Lower lobe of right lung (tissue), 2 donors: ENCODE measurements at regions not wholly inside any gene's neighbourhood (a gene's known extent, or its start where the extent isn't known, plus 50 kb on each side); places are given as distances from the start of the nearest gene placed in this dataset. TPM values are rescaled to one million over a fixed set of nuclear protein-coding genes. Genes with fewer than 3 reads are reported as not detected.
"Not testable (repeated sequence)": the region's sequence is repeated elsewhere in the genome, so short reads cannot be mapped to it uniquely, and the experiment has no call there.

Experiments
- ATAC-seq, 2 donors: fragments of 200-7000 bp; cut with Tn5 transposase; one replicate each; pipeline ENCODE4 v1.9.1; 2020 to 2022; ENCODE audit warnings: mild to moderate bottlenecking in 2 of 2, moderate library complexity in 2 of 2
- DNase-seq: peaks from one replicate; pipeline ENCODE4 v3.0.0-alpha.2; 2020
- H3K27ac ChIP-seq: fragments of 200-600 bp; one replicate; pipeline ENCODE4 v1.8.0; 2022
- H3K27me3 ChIP-seq: fragments of 200-600 bp; one replicate; pipeline ENCODE4 v1.8.0; 2022; ENCODE audit warnings: low read depth
- H3K36me3 ChIP-seq: fragments of 200-600 bp; one replicate; pipeline ENCODE4 v1.8.0; 2022; ENCODE audit warnings: mild to moderate bottlenecking
- H3K4me1 ChIP-seq: fragments of 200-600 bp; one replicate; pipeline ENCODE4 v1.8.0; 2022
- H3K4me3 ChIP-seq: fragments of 200-600 bp; one replicate; pipeline ENCODE4 v1.8.0; 2022; ENCODE audit warnings: mild to moderate bottlenecking
- H3K9me3 ChIP-seq: fragments of 200-600 bp; one replicate; pipeline ENCODE4 v1.8.0; 2022
- intact Hi-C: fragments of 100-400 bp; cut with DNase I; formaldehyde crosslinking; loops from one replicate; pipeline ENCODE4 v1.11.0; 2022
- microRNA-seq: library from miRNA; unstranded; fragments of <30 nt; microRNA quantifications from one replicate; pipeline ENCODE4 v1.2.0, GENCODE V29; 2020; ENCODE audit warnings: borderline number of aligned reads
- donor health status: DM: no; HTN: yes; CAD: no; lungs with severe emphysema.

GRCh38 chr5:1579389-1579788, 55.6 kb upstream of the LPCAT1 start:
- DNase-seq, intact Hi-C loops, H3K9me3 ChIP-seq, ATAC-seq, H3K4me3 ChIP-seq, H3K27ac ChIP-seq, H3K27me3 ChIP-seq, H3K4me1 ChIP-seq: not testable (repeated sequence)
- H3K36me3 ChIP-seq, result peaks cover 38% of the 10 kb centered on the region

- H3K36me3 ChIP-seq, result peaks cover 45% of the 10 kb centered on the region
- H3K9me3 ChIP-seq, H3K4me3 ChIP-seq, H3K27ac ChIP-seq, ATAC-seq, DNase-seq, H3K27me3 ChIP-seq, H3K4me1 ChIP-seq, intact Hi-C loops: not testable (repeated sequence)
These were observed 53.1 kb upstream of the LPCAT1 start for GRCh38 chr5:1576851-1577250.

GRCh38 chr5:1575991-1576714, 52.4 kb upstream of the LPCAT1 start:
- intact Hi-C loops, H3K4me3 ChIP-seq, H3K4me1 ChIP-seq, H3K27me3 ChIP-seq, DNase-seq, H3K9me3 ChIP-seq, H3K27ac ChIP-seq: not testable (repeated sequence)
- peaks cover 45% of the 10 kb centered on the region for H3K36me3 ChIP-seq
- peak in 1 of 2 donors; percentile 35 for ATAC-seq

DNA sequence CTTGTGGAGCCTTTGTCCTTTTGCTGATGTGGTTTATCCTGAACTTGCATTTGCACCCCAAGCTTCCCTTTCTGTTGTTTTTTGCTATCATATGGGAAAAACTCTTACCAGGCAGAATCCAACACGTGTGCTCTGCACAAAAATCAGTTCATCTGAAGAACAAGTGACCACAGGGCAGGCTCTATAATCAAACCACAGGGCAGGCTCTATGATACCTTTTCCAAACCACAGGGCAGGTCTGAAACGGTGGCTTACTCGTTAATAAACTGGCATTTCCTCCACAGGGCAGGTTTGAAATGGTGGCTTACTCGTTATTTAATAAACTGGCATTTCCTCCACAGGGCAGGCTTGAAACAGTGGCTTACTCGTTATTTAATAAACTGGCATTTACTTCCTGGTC, 51.7 kb upstream of the LPCAT1 start:
- intact Hi-C loops, H3K4me1 ChIP-seq, H3K27me3 ChIP-seq, H3K9me3 ChIP-seq, H3K27ac ChIP-seq, H3K4me3 ChIP-seq, ATAC-seq, DNase-seq: not testable (repeated sequence)
- peaks cover 41% of the 10 kb centered on the region for H3K36me3 ChIP-seq

GRCh38 chr5:1574023-1574318, 50.2 kb upstream of the LPCAT1 start:
- H3K4me1 ChIP-seq, H3K4me3 ChIP-seq, H3K27ac ChIP-seq, H3K27me3 ChIP-seq, H3K9me3 ChIP-seq, intact Hi-C loops, ATAC-seq, DNase-seq: not testable (repeated sequence)
- H3K36me3 ChIP-seq, result peaks cover 31% of the 10 kb centered on the region

- H3K27me3 ChIP-seq, H3K4me1 ChIP-seq, H3K4me3 ChIP-seq, intact Hi-C loops, DNase-seq, H3K27ac ChIP-seq, ATAC-seq, H3K9me3 ChIP-seq: not testable (repeated sequence)
- peaks cover 27% of the 10 kb centered on the region for H3K36me3 ChIP-seq
These were observed 49.7 kb upstream of the LPCAT1 start for GRCh38 chr5:1573217-1574022.

Small RNA genes in the stretch of these regions (microRNA-seq; reads per million reads assigned to microRNA genes)
- gene MIR4277, result not detected
